Keratinocyte (primary cell): ENCODE measurements at regions not wholly inside any gene's neighbourhood (a gene's known extent, or its start where the extent isn't known, plus 50 kb on each side); places are given as distances from the start of the nearest gene placed in this dataset.

Source experiments
- DNase-seq: peaks from one replicate; pipeline ENCODE4 v3.0.0-alpha.2; 2011; ENCODE audit warnings: low read depth, missing footprints, low spot score
- FAIRE-seq: peaks from 2 replicates; lab custom pipeline; 2011; peaks lifted over from hg19 to GRCh38; lab: Jason Lieb, UNC
- H2AFZ ChIP-seq: 2 replicates; pipeline ENCODE4 v1.6.0; 2012; ENCODE audit warnings: low read length, control low read depth, inconsistent platforms; ENCODE audit not compliant: control insufficient read depth
- H3K27ac ChIP-seq: 2 replicates; pipeline ENCODE4 v1.5.1; 2011; ENCODE audit warnings: low read length; ENCODE audit not compliant: control insufficient read depth, insufficient read depth
- H3K27me3 ChIP-seq: 3 replicates; pipeline ENCODE4 v1.6.0; 2011; ENCODE audit warnings: low read length; ENCODE audit not compliant: control insufficient read depth, insufficient read depth; ENCODE audit errors: extremely low read depth
- H3K36me3 ChIP-seq, 2 experiments: 2 replicates in 1 of 2; 3 replicates in 1 of 2; pipeline ENCODE4 v1.5.1; 2011; ENCODE audit warnings: low read length in 2 of 2, mild to moderate bottlenecking in 1 of 2; ENCODE audit not compliant: control insufficient read depth in 2 of 2, insufficient read depth in 2 of 2; ENCODE audit errors: extremely low read depth in 1 of 2
- H3K4me1 ChIP-seq: 3 replicates; pipeline ENCODE4 v1.5.1; 2011; ENCODE audit warnings: low read length; ENCODE audit not compliant: control insufficient read depth, insufficient read depth; ENCODE audit errors: extremely low read depth
- H3K4me2 ChIP-seq: 3 replicates; pipeline ENCODE4 v1.6.0; 2011; ENCODE audit warnings: low read depth, low read length; ENCODE audit not compliant: control insufficient read depth, insufficient read depth; ENCODE audit errors: extremely low read depth
- H3K4me3 ChIP-seq, 3 experiments: fragments of 200-600 bp in 1 of 3; sonication (generic) in 1 of 3; 2 replicates in 2 of 3; 3 replicates in 1 of 3; pipeline ENCODE4 v1.5.1; 2011 to 2016; ENCODE audit warnings: low read length in 3 of 3, mild to moderate bottlenecking in 3 of 3, control low read depth in 2 of 3, inconsistent platforms in 1 of 3, low read depth in 1 of 3, mixed read lengths in 1 of 3, mixed run types in 1 of 3, moderate library complexity in 1 of 3; ENCODE audit not compliant: control insufficient read depth in 2 of 3, insufficient read depth in 2 of 3; ENCODE audit errors: extremely low read depth in 1 of 3
- H3K79me2 ChIP-seq: 2 replicates; pipeline ENCODE4 v1.6.0; 2012; ENCODE audit warnings: low read length; ENCODE audit not compliant: control insufficient read depth, insufficient read depth
- H3K9ac ChIP-seq: 3 replicates; pipeline ENCODE4 v1.6.0; 2011; ENCODE audit warnings: low read length; ENCODE audit not compliant: control insufficient read depth, insufficient read depth; ENCODE audit errors: extremely low read depth
- H3K9me1 ChIP-seq: 3 replicates; pipeline ENCODE4 v1.6.0; 2011; ENCODE audit warnings: low read length; ENCODE audit not compliant: control insufficient read depth, insufficient read depth; ENCODE audit errors: extremely low read depth
- H3K9me3 ChIP-seq: 2 replicates; pipeline ENCODE4 v1.5.1; 2012; ENCODE audit warnings: low read depth, low read length; ENCODE audit not compliant: control insufficient read depth
- H4K20me1 ChIP-seq: 3 replicates; pipeline ENCODE4 v1.6.0; 2011; ENCODE audit warnings: low read length; ENCODE audit not compliant: control insufficient read depth, insufficient read depth; ENCODE audit errors: extremely low read depth
- EZH2 ChIP-seq: IDR thresholded peaks from one replicate; pipeline ENCODE4 v1.6.1; 2012; ENCODE audit warnings: inconsistent platforms, mild to moderate bottlenecking, low read length, moderate library complexity
- dilution Hi-C: fragments of 300-500 bp; cut with MboI; formaldehyde crosslinking; loops from one replicate; pipeline ENCODE4 v1.7.0; 2020; ENCODE audit warnings: low sequenced_read_pairs; ENCODE audit not compliant: extremely low pct_ligation_motif_present
- TF ChIP-seq, protein P1 (sequence below), 3 experiments: IDR thresholded peaks in 1 of 3; conservative IDR thresholded peaks in 1 of 3; optimal IDR thresholded peaks in 1 of 3; 2 replicates in 2 of 3; 3 replicates in 1 of 3; pipeline versions ENCODE3 to v1.5.1; 2011; ENCODE audit warnings: low read length in 3 of 3, mild to moderate bottlenecking in 3 of 3, moderate library complexity in 2 of 3, control low read depth in 1 of 3, inconsistent platforms in 1 of 3; ENCODE audit not compliant: insufficient read depth in 2 of 3; ENCODE audit errors: extremely low read depth in 1 of 3

DNA sequence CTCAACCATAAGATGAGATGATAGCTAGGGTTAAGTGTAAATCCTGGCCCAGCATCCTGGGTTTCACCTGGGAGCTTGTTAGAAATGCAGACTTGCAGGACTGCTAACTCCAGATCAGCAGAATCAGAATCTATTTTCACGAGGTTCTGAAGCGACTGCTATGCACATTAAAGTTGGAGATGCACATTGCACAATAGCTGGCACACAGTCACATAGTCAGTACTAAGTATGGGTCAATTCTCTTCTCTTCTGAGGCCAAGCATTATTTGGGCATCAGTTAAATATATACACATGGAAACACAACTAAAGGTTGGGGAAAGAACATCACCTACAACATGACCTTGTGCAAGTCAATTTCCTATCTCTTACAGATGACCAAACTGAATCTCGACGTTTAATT is 155.1 kb upstream of the FGF13 start:
- Histone ChIP-seq H3K36me3 (no peaks in the 10 kb centered on the region), H3K9ac (no peak overlapping the region), H3K9me1 (no peaks in the 10 kb centered on the region), H3K4me1 (no peaks in the 10 kb centered on the region), H3K27ac (no peak overlapping the region), H3K79me2 (no peaks in the 10 kb centered on the region), H3K4me2 (no peak overlapping the region), H4K20me1 (no peaks in the 10 kb centered on the region), H3K4me3 (no peak overlapping the region), H2AFZ (no peak overlapping the region), H3K27me3 (no peaks in the 10 kb centered on the region), H3K9me3 (no peaks in the 10 kb centered on the region)
- dilution Hi-C loops, result no loop called here
- no peak for DNase-seq
- TF ChIP-seq EZH2, result no peak
- TF ChIP-seq, protein P1, sequence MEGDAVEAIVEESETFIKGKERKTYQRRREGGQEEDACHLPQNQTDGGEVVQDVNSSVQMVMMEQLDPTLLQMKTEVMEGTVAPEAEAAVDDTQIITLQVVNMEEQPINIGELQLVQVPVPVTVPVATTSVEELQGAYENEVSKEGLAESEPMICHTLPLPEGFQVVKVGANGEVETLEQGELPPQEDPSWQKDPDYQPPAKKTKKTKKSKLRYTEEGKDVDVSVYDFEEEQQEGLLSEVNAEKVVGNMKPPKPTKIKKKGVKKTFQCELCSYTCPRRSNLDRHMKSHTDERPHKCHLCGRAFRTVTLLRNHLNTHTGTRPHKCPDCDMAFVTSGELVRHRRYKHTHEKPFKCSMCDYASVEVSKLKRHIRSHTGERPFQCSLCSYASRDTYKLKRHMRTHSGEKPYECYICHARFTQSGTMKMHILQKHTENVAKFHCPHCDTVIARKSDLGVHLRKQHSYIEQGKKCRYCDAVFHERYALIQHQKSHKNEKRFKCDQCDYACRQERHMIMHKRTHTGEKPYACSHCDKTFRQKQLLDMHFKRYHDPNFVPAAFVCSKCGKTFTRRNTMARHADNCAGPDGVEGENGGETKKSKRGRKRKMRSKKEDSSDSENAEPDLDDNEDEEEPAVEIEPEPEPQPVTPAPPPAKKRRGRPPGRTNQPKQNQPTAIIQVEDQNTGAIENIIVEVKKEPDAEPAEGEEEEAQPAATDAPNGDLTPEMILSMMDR (optimal IDR thresholded peaks at IDR 0.05 in 1 of 3, IDR thresholded peaks at IDR 0.05 in 1 of 3, conservative IDR thresholded peaks at IDR 0.05 in 1 of 3; ENCODE audit: extremely low read depth in 1 of 3, insufficient read depth in 2 of 3, low read length in 3 of 3), result no peak
- no peak for FAIRE-seq

GRCh38 chrX:138865093-138865649 is 153.7 kb upstream of the FGF13 start:
- H3K4me1 ChIP-seq, result no peaks in the 10 kb centered on the region
- no peak overlapping the region for H3K4me3 ChIP-seq
- dilution Hi-C loops, result no loop called here
- H4K20me1 ChIP-seq, result no peaks in the 10 kb centered on the region
- no peaks in the 10 kb centered on the region for H3K9me3 ChIP-seq
- no peak overlapping the region for H3K27ac ChIP-seq
- H3K9ac ChIP-seq, result no peak overlapping the region
- FAIRE-seq, result no peak
- TF ChIP-seq EZH2, result no peak
- TF ChIP-seq, protein P1 (optimal IDR thresholded peaks at IDR 0.05 in 1 of 3, IDR thresholded peaks at IDR 0.05 in 1 of 3, conservative IDR thresholded peaks at IDR 0.05 in 1 of 3; ENCODE audit: extremely low read depth in 1 of 3, insufficient read depth in 2 of 3, low read length in 3 of 3), result no peak
- DNase-seq, result no peak
- H3K36me3 ChIP-seq, result no peaks in the 10 kb centered on the region
- no peaks in the 10 kb centered on the region for H3K9me1 ChIP-seq
- no peak overlapping the region for H2AFZ ChIP-seq
- no peak overlapping the region for H3K4me2 ChIP-seq
- H3K79me2 ChIP-seq, result no peaks in the 10 kb centered on the region
- H3K27me3 ChIP-seq, result no peaks in the 10 kb centered on the region
